Activated T-cell treated with anti-CD3 and anti-CD28 coated beads, Interleukin-2, amount 50 U/mL, for 4 hours (primary cell): ENCODE measurements at regions not wholly inside any gene's neighbourhood (a gene's known extent, or its start where the extent isn't known, plus 50 kb on each side); places are given as distances from the start of the nearest gene placed in this dataset.
"Not testable (repeated sequence)": the region's sequence is repeated elsewhere in the genome, so short reads cannot be mapped to it uniquely, and the experiment has no call there.

Experiments used
- ATAC-seq, 2 donors: fragments of 200-7000 bp; cut with Tn5 transposase; one replicate each; pipeline ENCODE4 v1.10.0; 2021
- DNase-seq: peaks from one replicate; pipeline ENCODE4 v3.0.0-alpha.2; 2020
- H3K27me3 Mint-ChIP-seq: one replicate; pipeline ENCODE4 v1.8.0; 2021; ENCODE audit warnings: low read depth, mixed read lengths
- H3K36me3 Mint-ChIP-seq: one replicate; pipeline ENCODE4 v1.8.0; 2022; ENCODE audit warnings: mixed read lengths; ENCODE audit not compliant: insufficient read depth
- H3K4me1 Mint-ChIP-seq: one replicate; pipeline ENCODE4 v1.8.0; 2021; ENCODE audit warnings: low read depth, mixed read lengths
- H3K4me3 Mint-ChIP-seq: one replicate; pipeline ENCODE4 v1.8.0; 2021; ENCODE audit warnings: mild to moderate bottlenecking, moderate library complexity, mixed read lengths
- H3K9me3 Mint-ChIP-seq: one replicate; pipeline ENCODE4 v1.8.0; 2021; ENCODE audit warnings: mixed read lengths

DNA sequence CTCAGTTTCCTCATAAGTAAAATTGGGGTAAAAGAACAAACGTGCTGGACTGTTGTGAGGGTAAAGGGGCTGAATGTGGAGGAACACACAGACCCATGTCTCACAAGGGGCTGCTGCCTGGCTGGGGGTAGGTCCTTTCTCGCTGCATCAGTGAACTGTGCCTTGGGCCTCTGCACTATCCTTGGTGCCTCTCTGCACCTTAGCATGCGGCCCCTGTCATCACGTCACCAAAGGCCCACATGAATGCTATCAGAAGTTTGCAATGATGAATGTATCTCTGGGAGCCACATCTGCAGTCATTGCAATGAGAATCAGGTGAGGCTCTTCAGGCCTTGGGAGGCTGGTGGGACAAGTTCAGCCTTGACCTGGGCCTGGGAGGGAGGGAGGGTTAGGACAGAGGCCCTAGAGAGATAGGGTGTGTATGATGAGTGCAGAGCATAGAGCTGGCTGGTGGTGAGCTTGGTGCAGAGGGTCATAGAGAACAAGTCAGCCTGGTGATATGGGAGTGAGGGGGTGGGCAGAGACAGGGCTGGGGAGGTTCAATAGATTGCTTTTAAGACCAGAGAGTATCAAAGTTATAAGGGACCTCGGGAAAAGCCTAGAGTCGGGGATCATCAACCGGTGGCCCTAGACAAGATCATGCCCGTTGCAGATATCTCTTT lies 308.4 kb downstream of the RPS24 start:
- no peak for ATAC-seq
- H3K4me1 Mint-ChIP-seq, result no peaks in the 10 kb centered on the region
- H3K36me3 Mint-ChIP-seq, result no peaks in the 10 kb centered on the region
- H3K27me3 Mint-ChIP-seq, result peaks cover 3% of the 10 kb centered on the region
- DNase-seq, result no peak
- no peak overlapping the region for H3K4me3 Mint-ChIP-seq
- no peaks in the 10 kb centered on the region for H3K9me3 Mint-ChIP-seq

DNA sequence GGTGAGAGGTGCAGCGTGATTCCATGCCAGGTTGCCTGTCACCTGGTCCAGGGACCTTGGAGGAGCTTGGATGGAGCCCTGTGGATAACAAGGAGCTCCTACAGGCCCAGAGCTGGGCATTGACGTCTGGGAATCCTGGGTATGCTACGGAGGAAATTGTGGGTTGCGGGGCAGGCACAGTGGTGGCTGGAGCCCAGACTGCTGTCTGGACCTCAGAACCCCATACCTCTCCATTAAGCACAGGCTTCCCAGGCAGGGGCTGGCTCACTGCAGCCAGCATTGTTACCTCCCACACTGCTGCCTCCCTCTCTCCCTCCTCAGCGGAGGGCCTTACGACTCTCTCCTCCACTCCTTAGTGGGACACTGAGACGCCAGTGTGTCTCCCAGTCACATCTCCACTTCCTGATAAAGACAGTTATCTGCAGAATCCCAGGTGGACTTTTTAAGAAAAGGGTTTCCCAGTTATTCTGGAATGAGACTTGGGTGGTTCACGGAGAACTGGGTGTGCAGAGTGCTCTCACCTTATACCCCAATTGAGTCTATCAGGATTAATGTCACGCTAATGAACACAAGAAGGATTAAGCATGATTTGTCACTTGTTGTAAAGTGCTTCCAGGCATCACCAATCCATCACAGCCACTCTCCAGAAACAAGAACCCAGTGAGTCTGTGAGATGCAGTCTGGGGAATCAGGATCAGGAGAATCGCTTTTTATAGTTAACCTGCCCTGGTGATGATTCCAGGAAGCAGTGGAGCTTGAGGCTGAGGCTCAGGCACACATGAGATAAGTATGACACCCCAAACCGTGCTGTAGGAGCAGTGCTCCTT lies 309.4 kb downstream of the RPS24 start:
- ATAC-seq (no peak), DNase-seq (no peak)
- Mint-ChIP-seq H3K36me3 (no peaks in the 10 kb centered on the region), H3K4me1 (no peaks in the 10 kb centered on the region), H3K9me3 (no peaks in the 10 kb centered on the region), H3K4me3 (no peak overlapping the region), H3K27me3 (peaks cover 6% of the 10 kb centered on the region)

DNA sequence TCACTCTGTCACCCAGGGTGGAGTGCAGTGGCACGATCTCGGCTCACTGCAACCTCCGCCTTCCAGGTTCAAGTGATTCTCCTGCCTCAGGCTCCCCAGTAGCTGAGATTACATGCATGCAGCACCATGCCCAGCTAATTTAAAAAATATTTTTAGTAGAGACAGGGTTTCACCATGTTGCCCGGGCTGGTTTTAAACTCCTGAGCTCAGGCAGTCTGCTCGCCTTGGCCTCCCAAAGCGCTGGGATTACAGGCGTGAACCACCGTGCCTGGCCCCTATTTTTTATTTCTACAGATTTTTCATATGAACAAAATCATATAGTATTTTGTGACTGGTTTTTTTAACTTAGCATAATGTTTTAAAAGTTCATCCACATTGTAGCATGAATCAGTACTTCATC lies 310.6 kb downstream of the RPS24 start:
- H3K36me3 Mint-ChIP-seq, H3K4me1 Mint-ChIP-seq, ATAC-seq, H3K9me3 Mint-ChIP-seq, H3K4me3 Mint-ChIP-seq, DNase-seq, H3K27me3 Mint-ChIP-seq: not testable (repeated sequence)

- ATAC-seq, H3K4me1 Mint-ChIP-seq, H3K36me3 Mint-ChIP-seq, H3K27me3 Mint-ChIP-seq, H3K4me3 Mint-ChIP-seq, DNase-seq, H3K9me3 Mint-ChIP-seq: not testable (repeated sequence)
These were observed 311.9 kb downstream of the RPS24 start for GRCh38 chr10:78345515-78345914.

DNA sequence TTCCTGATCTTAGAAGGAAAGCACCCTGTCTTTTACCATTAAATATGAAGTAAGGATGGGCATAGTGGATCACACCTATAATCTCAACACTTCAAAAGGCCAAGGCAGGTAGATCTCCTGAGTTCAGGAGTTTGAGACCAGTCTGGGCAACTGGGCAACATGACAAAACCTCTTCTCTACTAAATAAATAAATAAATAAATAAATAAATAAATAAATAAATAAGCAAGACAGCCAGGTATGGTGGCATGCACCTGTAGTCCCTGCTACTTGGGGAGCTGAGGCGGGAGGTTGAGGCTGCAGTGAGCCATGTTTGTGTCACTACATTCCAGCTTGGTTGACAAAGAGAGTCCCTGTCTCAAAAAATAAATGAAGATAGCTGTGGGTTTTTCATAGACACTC lies 313.1 kb downstream of the RPS24 start:
- no peaks in the 10 kb centered on the region for H3K4me1 Mint-ChIP-seq
- H3K36me3 Mint-ChIP-seq, result no peaks in the 10 kb centered on the region
- ATAC-seq (no peak), DNase-seq (no peak)
- H3K27me3 Mint-ChIP-seq, result peaks cover 12% of the 10 kb centered on the region
- no peaks in the 10 kb centered on the region for H3K9me3 Mint-ChIP-seq
- no peak overlapping the region for H3K4me3 Mint-ChIP-seq

DNA sequence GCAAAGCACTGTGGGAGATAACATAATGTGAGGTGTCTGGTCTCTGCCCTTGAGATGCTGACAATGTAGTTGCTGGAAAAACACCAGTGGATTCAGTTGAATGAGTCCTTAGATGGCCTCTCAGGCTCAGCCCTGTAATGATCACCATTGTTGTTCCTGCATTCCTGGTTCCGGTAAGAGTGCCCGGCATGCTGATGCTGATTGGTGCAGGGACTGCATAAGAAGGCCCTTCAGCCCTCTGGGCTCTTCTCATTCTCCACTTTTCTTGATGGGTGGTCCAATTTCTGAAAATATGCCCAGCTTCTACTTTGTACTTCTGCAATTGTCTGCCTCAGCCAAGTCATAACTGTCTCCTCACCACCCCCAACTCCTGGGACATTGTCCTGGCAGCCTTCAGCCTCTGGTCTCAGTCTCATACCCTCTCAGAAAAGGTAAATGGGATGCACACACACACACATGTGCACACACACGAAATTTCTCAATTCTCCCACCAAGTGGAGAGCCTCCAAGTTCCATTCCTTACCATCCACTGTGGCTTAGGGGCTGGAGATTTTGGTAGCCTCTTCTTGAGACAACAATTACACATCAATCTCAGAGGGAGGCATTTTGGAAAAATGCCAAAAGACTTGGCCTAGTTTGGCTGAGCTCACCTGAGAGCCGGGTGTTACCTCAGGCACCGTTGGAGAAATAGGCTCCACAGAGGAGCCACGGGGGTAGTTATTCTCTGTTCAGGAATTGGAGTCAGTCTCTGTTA lies 314.9 kb downstream of the RPS24 start:
- Mint-ChIP-seq H3K27me3 (peaks cover 12% of the 10 kb centered on the region), H3K9me3 (no peaks in the 10 kb centered on the region), H3K4me3 (no peak overlapping the region), H3K36me3 (no peaks in the 10 kb centered on the region), H3K4me1 (no peaks in the 10 kb centered on the region)
- ATAC-seq (no peak), DNase-seq (no peak)

DNA sequence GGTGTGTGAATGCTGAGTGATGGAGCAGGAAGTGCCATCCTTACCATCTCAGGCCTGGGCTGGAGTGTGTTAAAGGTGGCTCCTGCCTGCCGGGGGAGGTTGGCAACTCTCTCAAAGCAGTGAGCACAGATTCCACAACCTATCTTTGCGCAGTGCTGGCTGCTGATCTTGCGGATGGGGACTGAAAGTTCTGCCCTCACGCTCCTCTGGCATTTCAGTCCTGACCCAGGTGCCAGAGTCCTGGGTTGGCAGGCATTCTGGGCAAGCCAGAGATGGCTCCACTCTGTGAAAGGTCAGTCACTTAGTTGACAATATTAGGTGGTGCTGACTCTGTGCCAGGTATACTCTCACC lies 315.5 kb downstream of the RPS24 start:
- Mint-ChIP-seq H3K4me3 (no peak overlapping the region), H3K9me3 (no peaks in the 10 kb centered on the region), H3K27me3 (peaks cover 12% of the 10 kb centered on the region), H3K36me3 (no peaks in the 10 kb centered on the region), H3K4me1 (no peaks in the 10 kb centered on the region)
- DNase-seq, result no peak
- ATAC-seq, result no peak

- Mint-ChIP-seq H3K9me3 (no peaks in the 10 kb centered on the region), H3K27me3 (peaks cover 12% of the 10 kb centered on the region), H3K4me3 (no peak overlapping the region), H3K36me3 (no peaks in the 10 kb centered on the region), H3K4me1 (no peaks in the 10 kb centered on the region)
- ATAC-seq (no peak), DNase-seq (no peak)
These were observed 316.4 kb downstream of the RPS24 start for GRCh38 chr10:78349911-78350663.

GRCh38 chr10:78351283-78351682 lies 317.6 kb downstream of the RPS24 start:
- no peaks in the 10 kb centered on the region for H3K36me3 Mint-ChIP-seq
- H3K4me1 Mint-ChIP-seq, result no peaks in the 10 kb centered on the region
- no peaks in the 10 kb centered on the region for H3K9me3 Mint-ChIP-seq
- peaks cover 12% of the 10 kb centered on the region for H3K27me3 Mint-ChIP-seq
- no peak overlapping the region for H3K4me3 Mint-ChIP-seq
- no peak for ATAC-seq
- DNase-seq, result no peak

DNA sequence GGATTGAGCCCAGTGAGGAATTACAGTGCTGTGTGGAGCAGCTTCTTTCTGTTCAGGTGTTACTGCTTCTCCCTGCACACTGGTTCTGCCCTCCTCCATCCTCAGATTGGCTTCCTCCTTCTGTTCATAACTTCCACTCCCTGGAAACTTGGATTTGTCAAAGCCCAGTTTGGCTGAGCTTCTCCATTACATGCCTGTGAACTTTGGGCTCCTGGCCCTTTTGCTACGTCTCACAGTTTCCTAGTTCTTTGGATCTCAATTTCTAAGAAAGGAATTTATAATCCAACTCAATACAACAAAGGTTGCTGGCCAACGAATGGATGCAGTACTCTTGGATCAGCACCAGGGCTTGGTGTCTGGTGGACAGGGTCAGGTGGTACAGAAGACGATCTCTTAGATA lies 318.1 kb downstream of the RPS24 start:
- Mint-ChIP-seq H3K4me3 (no peak overlapping the region), H3K27me3 (peaks cover 12% of the 10 kb centered on the region), H3K4me1 (no peaks in the 10 kb centered on the region), H3K36me3 (no peaks in the 10 kb centered on the region), H3K9me3 (no peaks in the 10 kb centered on the region)
- ATAC-seq (no peak), DNase-seq (no peak)

DNA sequence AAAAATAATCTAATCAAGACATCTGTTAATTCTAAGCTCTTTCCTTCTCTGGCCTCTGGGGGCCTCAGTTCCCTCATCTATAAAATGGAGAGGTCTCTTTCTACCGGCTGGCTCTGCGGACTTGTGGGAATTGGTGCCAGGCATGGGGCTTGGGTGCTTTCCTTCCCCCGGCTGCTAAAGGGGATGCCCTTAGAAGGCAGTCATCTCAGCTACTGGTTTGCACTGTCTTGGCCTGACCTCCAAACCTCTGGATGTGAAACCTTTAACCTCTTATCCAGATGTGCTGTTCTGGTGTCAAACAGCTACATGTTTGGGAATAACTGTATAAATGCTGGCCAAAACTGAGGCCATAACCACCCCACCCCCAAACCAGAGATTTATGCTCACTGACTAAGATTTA lies 320.0 kb downstream of the RPS24 start:
- H3K4me3 Mint-ChIP-seq, result no peak overlapping the region
- H3K9me3 Mint-ChIP-seq, result no peaks in the 10 kb centered on the region
- no peak for ATAC-seq
- no peaks in the 10 kb centered on the region for H3K36me3 Mint-ChIP-seq
- DNase-seq, result no peak
- H3K4me1 Mint-ChIP-seq, result no peaks in the 10 kb centered on the region
- peaks cover 5% of the 10 kb centered on the region for H3K27me3 Mint-ChIP-seq

DNA sequence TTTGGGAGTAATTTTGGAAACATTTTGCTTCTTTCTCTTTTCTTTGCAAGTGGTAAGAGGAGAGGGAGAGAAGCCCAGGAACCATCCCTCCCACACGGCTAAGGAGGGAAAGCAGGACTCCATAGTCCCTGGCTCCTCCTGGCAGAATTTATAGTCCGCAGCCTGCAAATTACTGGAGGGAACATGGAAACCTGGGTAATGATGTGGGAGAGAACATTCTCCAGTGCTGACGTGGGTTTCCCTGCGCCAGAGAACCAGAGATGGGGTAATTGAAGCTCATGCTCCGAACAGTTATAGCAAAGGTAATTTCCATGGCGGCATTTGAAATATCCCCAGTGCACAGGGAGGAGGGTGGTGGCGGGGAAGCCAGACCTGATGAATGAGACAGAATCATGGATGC lies 320.4 kb downstream of the RPS24 start:
- H3K27me3 Mint-ChIP-seq, result peaks cover 5% of the 10 kb centered on the region
- no peaks in the 10 kb centered on the region for H3K36me3 Mint-ChIP-seq
- no peaks in the 10 kb centered on the region for H3K4me1 Mint-ChIP-seq
- DNase-seq, result no peak
- H3K4me3 Mint-ChIP-seq, result no peak overlapping the region
- no peak for ATAC-seq
- H3K9me3 Mint-ChIP-seq, result no peaks in the 10 kb centered on the region

- H3K27me3 Mint-ChIP-seq, result peaks cover 1% of the 10 kb centered on the region
- ATAC-seq (no peak), DNase-seq (no peak)
- no peaks in the 10 kb centered on the region for H3K4me1 Mint-ChIP-seq
- no peaks in the 10 kb centered on the region for H3K9me3 Mint-ChIP-seq
- H3K4me3 Mint-ChIP-seq, result no peak overlapping the region
- H3K36me3 Mint-ChIP-seq, result no peaks in the 10 kb centered on the region
These were observed 322.7 kb downstream of the RPS24 start for GRCh38 chr10:78356291-78356900.
